ENCODE measurements at regions not wholly inside any gene's neighbourhood (a gene's known extent, or its start where the extent isn't known, plus 50 kb on each side); places are given as distances from the start of the nearest gene placed in this dataset.

GRCh38 chr17:79500745-79501618, 109.9 kb downstream of the RBFOX3 start:
- Mint-ChIP-seq H3K9me3 (peaks cover 0 to 7% (median 0%) of the 10 kb centered on the region in 9 donors), H3K4me1 (no peaks in the 10 kb centered on the region), H3K36me3 (no peaks in the 10 kb centered on the region), H3K27ac (no peak overlapping the region), H3K4me3 (no peak overlapping the region), H3K27me3 (peaks cover 7 to 34% (median 30%) of the 10 kb centered on the region in 5 donors)
- POLR2A ChIA-PET: no interaction called here
- ATAC-seq: no peak
- DNase-seq: no peak

GRCh38 chr17:79498854-79499253, 112.0 kb downstream of the RBFOX3 start:
- no peak overlapping the region for H3K4me3 Mint-ChIP-seq
- H3K36me3 Mint-ChIP-seq: no peaks in the 10 kb centered on the region
- peaks cover 6 to 30% (median 14%) of the 10 kb centered on the region in 5 donors for H3K27me3 Mint-ChIP-seq
- peaks cover 0 to 7% (median 0%) of the 10 kb centered on the region in 9 donors for H3K9me3 Mint-ChIP-seq
- ATAC-seq (no peak), DNase-seq (no peak)
- no peaks in the 10 kb centered on the region for H3K4me1 Mint-ChIP-seq
- POLR2A ChIA-PET: no interaction called here
- H3K27ac Mint-ChIP-seq: no peak overlapping the region

DNA sequence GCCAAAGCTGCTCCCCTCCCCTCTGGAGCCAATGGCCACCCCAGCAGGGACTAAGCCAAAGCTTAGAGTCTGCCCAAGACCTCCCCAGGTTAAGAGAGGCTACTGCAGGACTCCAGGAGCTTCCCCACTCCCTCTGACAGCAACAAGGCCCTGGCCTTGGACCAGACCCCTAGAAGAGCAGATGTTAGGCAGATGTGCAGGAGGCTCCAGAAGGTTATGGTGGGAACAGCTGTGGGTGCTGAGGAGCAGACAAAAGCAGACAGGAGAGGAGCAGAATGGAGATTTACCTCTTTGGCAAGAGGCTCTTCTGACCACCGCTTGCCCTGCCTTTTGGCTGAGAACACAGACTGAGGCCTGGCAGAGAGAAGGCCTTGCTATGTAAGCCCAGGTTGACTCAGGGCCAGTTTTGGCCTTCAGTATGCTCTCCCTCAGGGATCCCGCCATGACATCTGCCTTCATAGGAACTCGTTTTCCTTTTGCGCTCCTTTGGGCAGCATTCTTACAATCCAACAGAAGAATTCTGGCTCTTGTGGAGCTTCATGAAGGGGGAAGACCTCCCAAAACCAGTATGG, 113.0 kb downstream of the RBFOX3 start:
- Mint-ChIP-seq H3K36me3 (no peaks in the 10 kb centered on the region), H3K9me3 (peaks cover under 1 to 15% (median 3%) of the 10 kb centered on the region in 9 donors), H3K4me3 (no peak overlapping the region), H3K27me3 (peaks cover 6 to 25% (median 15%) of the 10 kb centered on the region in 5 donors), H3K27ac (no peak overlapping the region), H3K4me1 (no peaks in the 10 kb centered on the region)
- POLR2A ChIA-PET: no interaction called here
- ATAC-seq (no peak), DNase-seq (no peak)

- Mint-ChIP-seq H3K27me3 (peaks cover 4 to 16% (median 14%) of the 10 kb centered on the region in 5 donors), H3K4me1 (no peaks in the 10 kb centered on the region), H3K36me3 (peaks cover 0 to 5% (median 0%) of the 10 kb centered on the region in 3 donors), H3K9me3 (peaks cover 2 to 23% (median 9%) of the 10 kb centered on the region in 9 donors), H3K4me3 (no peak overlapping the region), H3K27ac (no peak overlapping the region)
- POLR2A ChIA-PET: no interaction called here
- no peak for DNase-seq
- no peak for ATAC-seq
Measured at GRCh38 chr17:79496422-79497005, 114.3 kb downstream of the RBFOX3 start.

GRCh38 chr17:79495665-79496064, 115.2 kb downstream of the RBFOX3 start:
- Mint-ChIP-seq H3K4me1 (no peaks in the 10 kb centered on the region), H3K27me3 (peaks cover 4 to 24% (median 18%) of the 10 kb centered on the region in 5 donors), H3K4me3 (no peak overlapping the region), H3K9me3 (peaks cover 2 to 23% (median 9%) of the 10 kb centered on the region in 9 donors), H3K27ac (no peak overlapping the region), H3K36me3 (peaks cover 0 to 5% (median 0%) of the 10 kb centered on the region in 3 donors)
- POLR2A ChIA-PET: no interaction called here
- DNase-seq (no peak), ATAC-seq (no peak)

GRCh38 chr17:79491006-79491405, 119.8 kb downstream of the RBFOX3 start:
- H3K4me1 Mint-ChIP-seq: no peaks in the 10 kb centered on the region
- DNase-seq: no peak
- no peak overlapping the region for H3K27ac Mint-ChIP-seq
- H3K36me3 Mint-ChIP-seq: peaks cover 0 to 5% (median 0%) of the 10 kb centered on the region in 3 donors
- ATAC-seq: no peak
- peaks cover 2 to 15% (median 9%) of the 10 kb centered on the region in 9 donors for H3K9me3 Mint-ChIP-seq
- H3K4me3 Mint-ChIP-seq: no peak overlapping the region
- peaks cover 9 to 46% (median 31%) of the 10 kb centered on the region in 5 donors for H3K27me3 Mint-ChIP-seq
- POLR2A ChIA-PET: no interaction called here

- Mint-ChIP-seq H3K27ac (peak overlapping the region in 1 of 10 donors; percentile 70), H3K27me3 (peaks cover 9 to 50% (median 35%) of the 10 kb centered on the region in 5 donors), H3K36me3 (peaks cover 0 to 5% (median 0%) of the 10 kb centered on the region in 3 donors), H3K9me3 (peaks cover 2 to 15% (median 9%) of the 10 kb centered on the region in 9 donors), H3K4me3 (no peak overlapping the region), H3K4me1 (no peaks in the 10 kb centered on the region)
- POLR2A ChIA-PET: no interaction called here
- ATAC-seq: no peak
- DNase-seq: no peak
Measured at GRCh38 chr17:79490530-79490929, 120.3 kb downstream of the RBFOX3 start.

GRCh38 chr17:79487149-79487548, 123.7 kb downstream of the RBFOX3 start:
- H3K36me3 Mint-ChIP-seq: peaks cover 0 to 6% (median 0%) of the 10 kb centered on the region in 3 donors
- ATAC-seq (no peak), DNase-seq (no peak)
- peaks cover 0 to 2% (median 0%) of the 10 kb centered on the region in 9 donors for H3K9me3 Mint-ChIP-seq
- H3K4me3 Mint-ChIP-seq: no peak overlapping the region
- peaks cover 0 to 6% (median 1%) of the 10 kb centered on the region in 4 donors for H3K4me1 Mint-ChIP-seq
- POLR2A ChIA-PET: no interaction called here
- peaks cover 22 to 77% (median 56%) of the 10 kb centered on the region in 5 donors for H3K27me3 Mint-ChIP-seq
- no peak overlapping the region for H3K27ac Mint-ChIP-seq

DNA sequence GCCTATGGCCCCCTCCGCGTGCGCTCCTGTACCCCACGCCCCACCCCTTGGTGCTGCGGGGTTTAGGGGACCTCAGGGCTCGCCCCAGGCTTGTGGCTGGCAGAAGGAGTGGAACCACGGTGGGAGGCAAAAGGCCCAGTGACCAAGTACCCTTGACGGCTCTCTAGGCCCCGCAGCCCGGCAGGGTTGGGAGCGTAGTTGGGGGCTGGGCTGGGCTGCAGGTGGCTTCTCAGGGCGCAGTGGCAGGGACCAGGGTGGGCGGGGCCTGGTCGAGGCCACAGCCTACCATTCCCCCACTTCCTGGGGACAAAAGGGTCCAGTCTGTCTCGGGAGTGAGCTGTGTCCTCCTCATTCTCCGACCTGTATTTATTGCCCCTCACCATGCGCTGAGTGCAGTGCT, 124.9 kb downstream of the RBFOX3 start:
- peaks cover 22 to 81% (median 58%) of the 10 kb centered on the region in 5 donors for H3K27me3 Mint-ChIP-seq
- H3K36me3 Mint-ChIP-seq: peaks cover 0 to 6% (median 0%) of the 10 kb centered on the region in 3 donors
- H3K4me3 Mint-ChIP-seq: no peak overlapping the region
- H3K9me3 Mint-ChIP-seq: peaks cover 0 to 1% (median 0%) of the 10 kb centered on the region in 9 donors
- H3K27ac Mint-ChIP-seq: peak overlapping the region in 1 of 10 donors; percentile 72
- ATAC-seq (no peak), DNase-seq (no peak)
- peaks cover 0 to 6% (median 1%) of the 10 kb centered on the region in 4 donors for H3K4me1 Mint-ChIP-seq
- POLR2A ChIA-PET: no interaction called here

DNA sequence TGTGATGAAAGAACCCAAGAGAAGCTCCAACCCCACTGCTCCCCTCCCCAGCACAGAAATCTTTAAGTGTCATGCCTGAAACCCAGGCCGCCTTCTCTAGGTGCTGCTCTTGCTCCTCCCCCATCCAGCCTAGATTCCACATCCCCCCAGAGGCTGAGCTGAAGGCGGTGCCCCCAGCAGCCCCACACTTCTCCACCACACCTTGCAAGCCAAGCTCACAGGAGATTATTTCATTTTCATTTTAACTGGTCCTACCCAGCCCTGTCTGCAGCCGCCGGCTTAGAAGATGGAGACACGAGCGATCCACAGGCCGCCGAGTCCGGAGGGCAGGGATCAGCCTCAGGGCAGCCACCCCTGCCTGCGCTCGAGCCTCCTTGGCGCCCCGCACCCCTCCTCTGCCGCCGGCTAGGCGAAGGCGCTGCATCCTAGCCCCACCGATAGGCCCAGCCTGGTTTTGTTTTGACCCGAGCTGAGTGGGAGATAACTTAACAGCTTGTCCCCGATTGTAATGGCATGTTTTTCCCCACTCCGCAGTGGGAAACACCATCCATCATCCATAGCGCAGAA, 125.3 kb downstream of the RBFOX3 start:
- Mint-ChIP-seq H3K4me1 (peaks cover 0 to 6% (median 1%) of the 10 kb centered on the region in 4 donors), H3K9me3 (peaks cover 0 to 1% (median 0%) of the 10 kb centered on the region in 9 donors), H3K27me3 (peaks cover 25 to 81% (median 60%) of the 10 kb centered on the region in 5 donors), H3K4me3 (no peak overlapping the region), H3K27ac (no peak overlapping the region), H3K36me3 (peaks cover 0 to 6% (median 0%) of the 10 kb centered on the region in 3 donors)
- ATAC-seq (no peak), DNase-seq (no peak)
- POLR2A ChIA-PET: no interaction called here

- Mint-ChIP-seq H3K4me1 (peaks cover 0 to 6% (median 1%) of the 10 kb centered on the region in 4 donors), H3K4me3 (no peak overlapping the region), H3K27me3 (peaks cover 27 to 81% (median 62%) of the 10 kb centered on the region in 5 donors), H3K27ac (no peak overlapping the region), H3K36me3 (peaks cover 0 to 6% (median 0%) of the 10 kb centered on the region in 3 donors), H3K9me3 (peaks cover 0 to 1% (median 0%) of the 10 kb centered on the region in 9 donors)
- POLR2A ChIA-PET: no interaction called here
- DNase-seq: no peak
- ATAC-seq: no peak
Measured at GRCh38 chr17:79484600-79485418, 126.0 kb downstream of the RBFOX3 start.

DNA sequence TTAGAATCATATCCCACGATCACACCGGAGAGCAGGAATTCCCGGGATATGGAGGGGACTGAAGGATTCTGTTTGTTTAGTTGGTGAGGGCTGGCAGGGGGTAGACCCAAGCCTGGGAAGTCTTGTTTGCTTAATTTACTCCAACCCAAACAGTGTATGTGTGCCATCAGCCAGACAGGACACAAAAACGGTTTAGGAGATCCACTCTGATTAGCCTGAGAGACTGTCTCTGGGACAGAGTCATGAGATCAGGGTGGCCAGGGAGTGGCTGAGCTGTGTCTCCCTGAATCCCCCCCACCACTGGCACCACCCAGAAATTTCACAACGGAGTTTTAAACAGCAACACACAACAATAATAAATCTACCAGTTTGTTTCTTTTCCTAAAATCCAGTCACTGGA, 127.0 kb downstream of the RBFOX3 start:
- Mint-ChIP-seq H3K9me3 (peaks cover 0 to 1% (median 0%) of the 10 kb centered on the region in 9 donors), H3K27ac (peak overlapping the region in 1 of 10 donors; percentile 55), H3K4me3 (no peak overlapping the region), H3K36me3 (peaks cover 0 to 6% (median 0%) of the 10 kb centered on the region in 3 donors), H3K4me1 (peaks cover 0 to 6% (median 1%) of the 10 kb centered on the region in 4 donors), H3K27me3 (peaks cover 26 to 85% (median 66%) of the 10 kb centered on the region in 5 donors)
- no peak for ATAC-seq
- no peak for DNase-seq
- POLR2A ChIA-PET: no interaction called here

All from naive thymus-derived CD8-positive, alpha-beta T cell (primary cell).